SU-DHL-6 (cell line): ENCODE measurements at regions not wholly inside any gene's neighbourhood (a gene's known extent, or its start where the extent isn't known, plus 50 kb on each side); places are given as distances from the start of the nearest gene placed in this dataset.

Experiments
- H2AFZ ChIP-seq: fragments of 200-600 bp; sonication (generic); 2 replicates; pipeline ENCODE4 v1.6.1; 2014; ENCODE audit warnings: low read depth, mild to moderate bottlenecking, moderate library complexity, mixed read lengths, antibody characterized with exemption, low read length; ENCODE audit not compliant: severe bottlenecking
- H3F3A ChIP-seq: fragments of 200-600 bp; shearing (Covaris generic); 2 replicates; pipeline ENCODE4 v1.6.0; 2016; ENCODE audit warnings: antibody characterized with exemption, mild to moderate bottlenecking; ENCODE audit not compliant: insufficient read depth
- H3K27ac ChIP-seq: fragments of 200-600 bp; sonication (generic); 2 replicates; pipeline ENCODE4 v1.5.1; 2016; ENCODE audit warnings: low read depth, mild to moderate bottlenecking, low read length, moderate library complexity, mixed read lengths
- H3K27me3 ChIP-seq: fragments of 200-600 bp; sonication (generic), shearing (Covaris generic); 2 replicates; pipeline ENCODE4 v1.6.0; 2014; ENCODE audit warnings: mild to moderate bottlenecking, low read length
- H3K36me3 ChIP-seq: fragments of 200-600 bp; sonication (generic); 2 replicates; pipeline ENCODE4 v1.6.1; 2014; ENCODE audit warnings: mild to moderate bottlenecking, low read length, mixed read lengths
- H3K4me2 ChIP-seq: fragments of 300-600, 200-600 bp; shearing (Covaris generic), sonication (generic); 2 replicates; pipeline ENCODE4 v1.6.0; 2014; ENCODE audit warnings: low read length, low read depth, mild to moderate bottlenecking; ENCODE audit not compliant: poor library complexity, severe bottlenecking
- H3K4me3 ChIP-seq: fragments of 200-600 bp; sonication (generic); 2 replicates; pipeline ENCODE4 v1.5.1; 2014; ENCODE audit warnings: antibody characterized with exemption, low read length, mild to moderate bottlenecking, mixed read lengths; ENCODE audit not compliant: insufficient read depth, poor library complexity, severe bottlenecking
- H3K79me2 ChIP-seq: fragments of 200-600 bp; sonication (generic); 2 replicates; pipeline ENCODE4 v1.6.1; 2014; ENCODE audit warnings: mild to moderate bottlenecking, low read length, moderate library complexity; ENCODE audit not compliant: insufficient read depth
- H3K9ac ChIP-seq: fragments of 200-600 bp; sonication (generic); 2 replicates; pipeline ENCODE4 v1.7.0; 2014; ENCODE audit warnings: mild to moderate bottlenecking, low read length
- H3K9me2 ChIP-seq: fragments of 200-600 bp; sonication (generic); replicated peaks from 2 replicates; pipeline ENCODE4 v1.6.1; 2014; ENCODE audit warnings: low read length; ENCODE audit not compliant: insufficient read depth
- H3K9me3 ChIP-seq: fragments of 200-600 bp; sonication (generic); 2 replicates; pipeline ENCODE4 v1.6.1; 2014; ENCODE audit warnings: low read length, mixed read lengths; ENCODE audit not compliant: insufficient read depth
- H4K20me1 ChIP-seq: fragments of 200-600 bp; sonication (generic); 2 replicates; pipeline ENCODE4 v1.6.1; 2014; ENCODE audit warnings: low read depth, mild to moderate bottlenecking, antibody characterized with exemption, low read length, moderate library complexity, mixed read lengths
- EZH2phosphoT487 ChIP-seq: fragments of 200-600 bp; sonication (generic), shearing (Covaris generic); conservative IDR thresholded peaks from 2 replicates; pipeline ENCODE4 v1.6.1; 2018; ENCODE audit warnings: mild to moderate bottlenecking, antibody characterized with exemption, low read length, moderate library complexity, mixed read lengths
- TF ChIP-seq, protein P1 (sequence below): fragments of 200-600 bp; sonication (generic); IDR thresholded peaks from one replicate; pipeline ENCODE4 v1.5.1; 2017; ENCODE audit warnings: antibody characterized with exemption, mild to moderate bottlenecking, low read length, moderate library complexity; ENCODE audit not compliant: insufficient read depth, poor library complexity, severe bottlenecking

DNA sequence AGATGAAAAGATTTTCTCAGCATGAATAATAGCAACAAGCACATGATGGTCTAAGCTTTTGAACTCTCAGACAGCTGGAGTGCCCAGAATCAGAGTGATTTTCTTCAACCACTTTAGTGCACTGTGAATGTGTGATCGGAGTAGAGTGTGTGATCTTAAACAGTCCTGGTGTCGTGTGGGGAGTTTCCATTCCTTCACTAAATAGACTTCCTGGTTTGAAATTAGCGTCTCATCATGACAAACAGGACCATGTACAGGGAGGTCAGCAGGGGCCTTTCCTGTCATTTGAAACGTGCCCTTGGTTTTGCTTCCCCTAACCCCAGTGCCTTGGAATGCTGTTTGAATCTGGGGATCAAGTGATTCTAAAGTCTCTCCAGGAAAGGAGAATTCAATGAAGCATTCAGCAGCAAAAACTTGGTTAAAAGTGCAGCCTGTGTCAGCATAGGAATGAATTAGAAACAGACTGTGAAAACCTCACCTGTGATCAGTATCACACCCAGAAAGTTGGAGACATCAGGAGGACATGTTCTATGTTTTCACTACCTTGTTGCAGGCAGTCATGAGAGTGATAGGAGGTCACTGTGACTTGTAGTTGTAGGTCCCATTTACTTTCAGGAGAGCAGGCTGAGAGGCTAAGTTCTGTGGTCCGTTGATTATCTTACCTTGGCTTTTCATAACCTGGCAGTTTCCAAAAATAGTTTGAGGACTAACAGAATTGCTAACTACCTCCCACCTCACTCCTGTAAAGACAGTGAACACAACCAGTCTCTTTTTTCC is 400.3 kb downstream of the MTX2 start:
- H3K4me2 ChIP-seq, result no peak overlapping the region
- no peak for TF ChIP-seq EZH2phosphoT487
- TF ChIP-seq, protein P1, sequence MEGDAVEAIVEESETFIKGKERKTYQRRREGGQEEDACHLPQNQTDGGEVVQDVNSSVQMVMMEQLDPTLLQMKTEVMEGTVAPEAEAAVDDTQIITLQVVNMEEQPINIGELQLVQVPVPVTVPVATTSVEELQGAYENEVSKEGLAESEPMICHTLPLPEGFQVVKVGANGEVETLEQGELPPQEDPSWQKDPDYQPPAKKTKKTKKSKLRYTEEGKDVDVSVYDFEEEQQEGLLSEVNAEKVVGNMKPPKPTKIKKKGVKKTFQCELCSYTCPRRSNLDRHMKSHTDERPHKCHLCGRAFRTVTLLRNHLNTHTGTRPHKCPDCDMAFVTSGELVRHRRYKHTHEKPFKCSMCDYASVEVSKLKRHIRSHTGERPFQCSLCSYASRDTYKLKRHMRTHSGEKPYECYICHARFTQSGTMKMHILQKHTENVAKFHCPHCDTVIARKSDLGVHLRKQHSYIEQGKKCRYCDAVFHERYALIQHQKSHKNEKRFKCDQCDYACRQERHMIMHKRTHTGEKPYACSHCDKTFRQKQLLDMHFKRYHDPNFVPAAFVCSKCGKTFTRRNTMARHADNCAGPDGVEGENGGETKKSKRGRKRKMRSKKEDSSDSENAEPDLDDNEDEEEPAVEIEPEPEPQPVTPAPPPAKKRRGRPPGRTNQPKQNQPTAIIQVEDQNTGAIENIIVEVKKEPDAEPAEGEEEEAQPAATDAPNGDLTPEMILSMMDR, result no peak
- H4K20me1 ChIP-seq, result no peaks in the 10 kb centered on the region

DNA sequence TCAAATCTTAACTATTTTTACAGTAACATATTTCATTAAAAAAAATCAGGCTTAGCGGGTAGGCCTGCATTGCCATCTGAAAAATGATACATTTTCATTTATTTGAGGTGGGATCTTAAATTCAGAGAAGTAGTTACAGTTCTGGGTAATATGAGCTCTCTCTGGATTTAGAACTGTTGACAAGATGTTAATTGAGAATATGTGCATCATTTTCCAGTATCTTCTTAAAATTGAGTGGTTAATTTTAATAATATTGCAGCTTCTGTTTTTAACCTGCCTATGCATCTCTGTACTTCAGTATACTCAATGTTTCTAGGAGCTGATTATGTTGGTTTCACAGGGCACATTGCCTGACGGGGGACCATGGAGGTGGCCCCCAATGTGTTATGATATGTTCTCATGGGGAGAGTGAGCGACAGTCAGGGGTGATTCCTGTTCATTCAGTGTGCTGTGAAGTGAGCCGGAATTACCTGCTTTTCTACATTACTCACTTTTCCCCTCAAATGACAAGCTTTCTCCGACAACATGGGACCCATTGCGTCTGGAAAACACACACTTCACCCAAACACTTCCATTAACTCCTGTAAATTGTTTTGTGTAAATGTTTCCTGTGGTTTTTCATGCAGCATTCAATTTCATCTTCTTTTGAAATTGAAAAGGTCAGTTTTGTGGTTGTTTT is 406.2 kb downstream of the MTX2 start:
- H4K20me1 ChIP-seq, result no peaks in the 10 kb centered on the region
- H3K9me3 ChIP-seq, result no peaks in the 10 kb centered on the region
- no peak overlapping the region for H3K4me3 ChIP-seq
- H3K9ac ChIP-seq, result no peak overlapping the region
- no peaks in the 10 kb centered on the region for H3K9me2 ChIP-seq
- no peak for TF ChIP-seq EZH2phosphoT487
- TF ChIP-seq, protein P1, result no peak
- no peaks in the 10 kb centered on the region for H3K79me2 ChIP-seq
- H3K27ac ChIP-seq, result no peak overlapping the region
- no peak overlapping the region for H3K4me2 ChIP-seq
- no peaks in the 10 kb centered on the region for H3F3A ChIP-seq
- H3K27me3 ChIP-seq, result no peaks in the 10 kb centered on the region
- H3K36me3 ChIP-seq, result no peaks in the 10 kb centered on the region
- no peak overlapping the region for H2AFZ ChIP-seq

More for the DNA sequence above, 400.3 kb downstream of the MTX2 start:
- no peak overlapping the region for H2AFZ ChIP-seq
- H3K9me3 ChIP-seq, result no peaks in the 10 kb centered on the region
- H3K9me2 ChIP-seq, result no peaks in the 10 kb centered on the region
- no peak overlapping the region for H3K27ac ChIP-seq
- H3K79me2 ChIP-seq, result no peaks in the 10 kb centered on the region
- H3K9ac ChIP-seq, result no peak overlapping the region
- H3K36me3 ChIP-seq, result no peaks in the 10 kb centered on the region
- no peaks in the 10 kb centered on the region for H3F3A ChIP-seq
- H3K27me3 ChIP-seq, result no peaks in the 10 kb centered on the region
- H3K4me3 ChIP-seq, result no peak overlapping the region

DNA sequence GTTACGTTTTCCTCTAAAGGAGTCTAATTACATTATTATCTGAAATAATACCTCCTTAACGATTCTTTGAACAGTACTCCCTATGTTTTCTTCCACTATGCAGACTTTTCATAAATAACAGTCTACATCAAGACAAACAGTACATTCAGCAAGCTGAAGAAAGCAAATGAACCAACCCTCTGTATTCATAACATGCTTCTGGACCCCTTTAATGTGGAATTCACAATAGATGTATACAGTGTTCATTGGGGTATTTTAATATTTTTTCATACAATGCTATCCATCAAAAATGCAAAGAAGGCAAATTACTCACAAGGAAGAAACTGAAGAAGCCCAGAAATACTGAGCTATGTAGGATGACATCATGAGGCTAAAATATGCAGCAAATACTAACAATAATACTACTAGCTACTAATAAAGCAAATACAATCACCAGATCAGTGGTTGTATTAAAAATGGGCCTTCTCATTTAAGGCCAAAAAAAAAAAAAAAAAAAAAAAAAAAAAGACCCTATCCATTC is 408.6 kb downstream of the MTX2 start:
- no peaks in the 10 kb centered on the region for H3F3A ChIP-seq
- H3K27ac ChIP-seq, result no peak overlapping the region

More for the DNA sequence above, 408.6 kb downstream of the MTX2 start:
- Histone ChIP-seq H2AFZ (no peak overlapping the region), H3K36me3 (no peaks in the 10 kb centered on the region), H3K27me3 (no peaks in the 10 kb centered on the region), H3K4me3 (no peak overlapping the region), H3K79me2 (no peaks in the 10 kb centered on the region), H4K20me1 (no peaks in the 10 kb centered on the region), H3K9me3 (no peaks in the 10 kb centered on the region), H3K4me2 (no peak overlapping the region), H3K9ac (no peak overlapping the region), H3K9me2 (no peaks in the 10 kb centered on the region)
- TF ChIP-seq, protein P1, result no peak
- no peak for TF ChIP-seq EZH2phosphoT487
